ENCODE measurements at regions not wholly inside any gene's neighbourhood (a gene's known extent, or its start where the extent isn't known, plus 50 kb on each side); places are given as distances from the start of the nearest gene placed in this dataset.

DNA sequence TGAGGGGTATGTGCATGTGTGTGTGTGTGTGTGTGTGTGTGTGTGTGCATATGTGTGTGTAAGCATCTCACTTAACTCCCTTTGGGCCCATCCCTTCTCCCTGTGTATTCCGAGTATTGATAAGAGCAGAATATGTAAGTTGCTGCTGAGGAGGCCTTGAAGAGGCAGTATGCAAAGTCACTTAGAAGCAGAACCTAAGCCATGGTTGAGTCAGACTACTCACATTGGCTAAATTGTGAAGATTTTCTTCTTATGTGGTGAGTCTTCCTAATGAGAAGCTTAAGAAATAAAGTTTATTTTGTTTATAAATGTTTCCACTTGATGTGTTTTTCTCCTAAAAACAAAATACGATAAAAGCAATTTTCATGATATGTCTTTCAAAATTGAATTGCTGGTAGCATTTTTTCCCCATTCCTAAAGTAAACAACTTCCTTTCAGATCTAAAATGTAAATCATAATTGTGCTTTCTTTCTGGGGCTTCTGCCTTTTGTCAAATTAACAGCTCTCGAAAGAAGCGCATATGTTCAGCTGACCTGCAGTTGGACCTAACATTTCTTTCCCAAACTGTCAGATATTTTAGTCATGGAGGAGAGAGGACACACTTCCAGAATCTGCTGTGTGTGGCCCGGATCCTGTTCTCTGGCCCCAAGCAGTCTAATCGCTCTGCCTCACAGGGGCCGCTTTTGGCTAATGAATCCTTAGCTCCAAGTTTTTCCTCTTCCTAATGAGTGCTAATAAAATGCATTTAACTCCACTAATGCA lies 284.0 kb downstream of the DUSP10 start:
- TF ChIP-seq, protein P1, sequence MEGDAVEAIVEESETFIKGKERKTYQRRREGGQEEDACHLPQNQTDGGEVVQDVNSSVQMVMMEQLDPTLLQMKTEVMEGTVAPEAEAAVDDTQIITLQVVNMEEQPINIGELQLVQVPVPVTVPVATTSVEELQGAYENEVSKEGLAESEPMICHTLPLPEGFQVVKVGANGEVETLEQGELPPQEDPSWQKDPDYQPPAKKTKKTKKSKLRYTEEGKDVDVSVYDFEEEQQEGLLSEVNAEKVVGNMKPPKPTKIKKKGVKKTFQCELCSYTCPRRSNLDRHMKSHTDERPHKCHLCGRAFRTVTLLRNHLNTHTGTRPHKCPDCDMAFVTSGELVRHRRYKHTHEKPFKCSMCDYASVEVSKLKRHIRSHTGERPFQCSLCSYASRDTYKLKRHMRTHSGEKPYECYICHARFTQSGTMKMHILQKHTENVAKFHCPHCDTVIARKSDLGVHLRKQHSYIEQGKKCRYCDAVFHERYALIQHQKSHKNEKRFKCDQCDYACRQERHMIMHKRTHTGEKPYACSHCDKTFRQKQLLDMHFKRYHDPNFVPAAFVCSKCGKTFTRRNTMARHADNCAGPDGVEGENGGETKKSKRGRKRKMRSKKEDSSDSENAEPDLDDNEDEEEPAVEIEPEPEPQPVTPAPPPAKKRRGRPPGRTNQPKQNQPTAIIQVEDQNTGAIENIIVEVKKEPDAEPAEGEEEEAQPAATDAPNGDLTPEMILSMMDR (IDR thresholded peaks at IDR 0.05 in 4 of 5, conservative IDR thresholded peaks at IDR 0.05 in 1 of 5): no peak
- TF ChIP-seq POLR2A (IDR thresholded peaks at IDR 0.05): no peak
